GDM1 (cell line): ENCODE measurements at regions not wholly inside any gene's neighbourhood (a gene's known extent, or its start where the extent isn't known, plus 50 kb on each side); places are given as distances from the start of the nearest gene placed in this dataset.

Experiments used
- DNase-seq: peaks from one replicate; lab custom pipeline; 2025; lab: John Stamatoyannopoulos, UW

GRCh38 chr7:86972072-86972471, 87.4 kb downstream of the ELAPOR2 start:
- DNase-seq = no peak

- DNase-seq = no peak
These were observed 88.5 kb downstream of the ELAPOR2 start for GRCh38 chr7:86970986-86971385.

- DNase-seq = no peak
These were observed 88.9 kb downstream of the ELAPOR2 start for GRCh38 chr7:86970547-86970946.

GRCh38 chr7:86969865-86970264, 89.6 kb downstream of the ELAPOR2 start:
- DNase-seq = no peak

- DNase-seq = no peak
These were observed 90.8 kb downstream of the ELAPOR2 start for GRCh38 chr7:86968618-86969017.

GRCh38 chr7:86966916-86967315, 92.5 kb downstream of the ELAPOR2 start:
- no peak for DNase-seq

GRCh38 chr7:86965727-86966120, 93.7 kb downstream of the ELAPOR2 start:
- no peak for DNase-seq

- no peak for DNase-seq
These were observed 94.3 kb downstream of the ELAPOR2 start for GRCh38 chr7:86964973-86965726.

- no peak for DNase-seq
These were observed 95.7 kb downstream of the ELAPOR2 start for GRCh38 chr7:86963599-86964230.

GRCh38 chr7:86962623-86963022, 96.8 kb downstream of the ELAPOR2 start:
- no peak for DNase-seq

GRCh38 chr7:86961686-86962085, 97.8 kb downstream of the ELAPOR2 start:
- DNase-seq = no peak

GRCh38 chr7:86958380-86958779, 101.1 kb downstream of the ELAPOR2 start:
- no peak for DNase-seq

- no peak for DNase-seq
These were observed 102.9 kb downstream of the ELAPOR2 start for GRCh38 chr7:86956567-86956966.

- DNase-seq = no peak
These were observed 103.5 kb downstream of the ELAPOR2 start for GRCh38 chr7:86955895-86956503.

GRCh38 chr7:86954971-86955370, 104.5 kb downstream of the ELAPOR2 start:
- no peak for DNase-seq

GRCh38 chr7:86953653-86954336, 105.7 kb downstream of the ELAPOR2 start:
- no peak for DNase-seq

GRCh38 chr7:86953219-86953618, 106.2 kb downstream of the ELAPOR2 start:
- no peak for DNase-seq

- DNase-seq = no peak
These were observed 107.6 kb downstream of the ELAPOR2 start for GRCh38 chr7:86951895-86952294.

- no peak for DNase-seq
These were observed 108.5 kb downstream of the ELAPOR2 start for GRCh38 chr7:86950944-86951343.

- DNase-seq = no peak
These were observed 109.1 kb downstream of the ELAPOR2 start for GRCh38 chr7:86950360-86950759.

GRCh38 chr7:86949779-86950260, 109.6 kb downstream of the ELAPOR2 start:
- no peak for DNase-seq

GRCh38 chr7:86949052-86949778, 110.2 kb downstream of the ELAPOR2 start:
- DNase-seq = no peak
